Endothelial cell (in vitro differentiated cells): ENCODE measurements at regions not wholly inside any gene's neighbourhood (a gene's known extent, or its start where the extent isn't known, plus 50 kb on each side); places are given as distances from the start of the nearest gene placed in this dataset.

ENCODE experiments used
- DNase-seq: peaks from one replicate; pipeline ENCODE4 v3.0.0; 2021; ENCODE audit warnings: low spot score
- H3K27ac Mint-ChIP-seq: one replicate; pipeline ENCODE4 v1.8.0; 2021; ENCODE audit warnings: mixed read lengths, inconsistent platforms; ENCODE audit not compliant: unreplicated experiment
- H3K27me3 Mint-ChIP-seq: one replicate; pipeline ENCODE4 v1.8.0; 2021; ENCODE audit warnings: mild to moderate bottlenecking, moderate library complexity, mixed read lengths, inconsistent platforms; ENCODE audit not compliant: unreplicated experiment
- H3K36me3 Mint-ChIP-seq: one replicate; pipeline ENCODE4 v1.8.0; 2021; ENCODE audit warnings: mild to moderate bottlenecking, low read depth, mixed read lengths, inconsistent platforms; ENCODE audit not compliant: unreplicated experiment
- H3K4me1 Mint-ChIP-seq: one replicate; pipeline ENCODE4 v1.8.0; 2021; ENCODE audit warnings: mild to moderate bottlenecking, mixed read lengths, inconsistent platforms; ENCODE audit not compliant: unreplicated experiment
- H3K4me3 Mint-ChIP-seq: one replicate; pipeline ENCODE4 v1.8.0; 2021; ENCODE audit warnings: mild to moderate bottlenecking, mixed read lengths, inconsistent platforms; ENCODE audit not compliant: unreplicated experiment
- H3K9me3 Mint-ChIP-seq: one replicate; pipeline ENCODE4 v1.8.0; 2021; ENCODE audit warnings: mixed read lengths, inconsistent platforms; ENCODE audit not compliant: unreplicated experiment
- TF ChIP-seq, protein P1 (sequence below): fragments of 200-600 bp; sonication (generic); IDR thresholded peaks from one replicate; pipeline ENCODE4 v1.5.0; 2021; ENCODE audit warnings: antibody characterized with exemption; ENCODE audit not compliant: unreplicated experiment

GRCh38 chr5:60297658-60298057 lies 402.3 kb downstream of the DEPDC1B start:
- DNase-seq = no peak
- H3K27ac Mint-ChIP-seq = no peak overlapping the region
- no peaks in the 10 kb centered on the region for H3K36me3 Mint-ChIP-seq
- H3K4me3 Mint-ChIP-seq = no peak overlapping the region
- peaks cover 1% of the 10 kb centered on the region for H3K27me3 Mint-ChIP-seq
- H3K9me3 Mint-ChIP-seq = no peaks in the 10 kb centered on the region
- H3K4me1 Mint-ChIP-seq = no peaks in the 10 kb centered on the region
- TF ChIP-seq, protein P1, sequence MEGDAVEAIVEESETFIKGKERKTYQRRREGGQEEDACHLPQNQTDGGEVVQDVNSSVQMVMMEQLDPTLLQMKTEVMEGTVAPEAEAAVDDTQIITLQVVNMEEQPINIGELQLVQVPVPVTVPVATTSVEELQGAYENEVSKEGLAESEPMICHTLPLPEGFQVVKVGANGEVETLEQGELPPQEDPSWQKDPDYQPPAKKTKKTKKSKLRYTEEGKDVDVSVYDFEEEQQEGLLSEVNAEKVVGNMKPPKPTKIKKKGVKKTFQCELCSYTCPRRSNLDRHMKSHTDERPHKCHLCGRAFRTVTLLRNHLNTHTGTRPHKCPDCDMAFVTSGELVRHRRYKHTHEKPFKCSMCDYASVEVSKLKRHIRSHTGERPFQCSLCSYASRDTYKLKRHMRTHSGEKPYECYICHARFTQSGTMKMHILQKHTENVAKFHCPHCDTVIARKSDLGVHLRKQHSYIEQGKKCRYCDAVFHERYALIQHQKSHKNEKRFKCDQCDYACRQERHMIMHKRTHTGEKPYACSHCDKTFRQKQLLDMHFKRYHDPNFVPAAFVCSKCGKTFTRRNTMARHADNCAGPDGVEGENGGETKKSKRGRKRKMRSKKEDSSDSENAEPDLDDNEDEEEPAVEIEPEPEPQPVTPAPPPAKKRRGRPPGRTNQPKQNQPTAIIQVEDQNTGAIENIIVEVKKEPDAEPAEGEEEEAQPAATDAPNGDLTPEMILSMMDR = no peak

GRCh38 chr5:60295423-60295822 lies 401.9 kb upstream of the PDE4D start:
- TF ChIP-seq, protein P1 = peak; percentile 38
- Mint-ChIP-seq H3K4me3 (no peak overlapping the region), H3K27me3 (peaks cover 1% of the 10 kb centered on the region), H3K9me3 (no peaks in the 10 kb centered on the region), H3K27ac (no peak overlapping the region), H3K4me1 (no peaks in the 10 kb centered on the region), H3K36me3 (no peaks in the 10 kb centered on the region)
- peak; percentile 41 for DNase-seq

- no peaks in the 10 kb centered on the region for H3K9me3 Mint-ChIP-seq
- no peak overlapping the region for H3K4me3 Mint-ChIP-seq
- DNase-seq = no peak
- TF ChIP-seq, protein P1 = no peak
- no peaks in the 10 kb centered on the region for H3K4me1 Mint-ChIP-seq
- H3K27ac Mint-ChIP-seq = no peak overlapping the region
- H3K27me3 Mint-ChIP-seq = no peaks in the 10 kb centered on the region
- H3K36me3 Mint-ChIP-seq = no peaks in the 10 kb centered on the region
These were observed 400.0 kb upstream of the PDE4D start for GRCh38 chr5:60293518-60293917.

- Mint-ChIP-seq H3K27ac (no peak overlapping the region), H3K4me3 (no peak overlapping the region), H3K36me3 (no peaks in the 10 kb centered on the region), H3K27me3 (no peaks in the 10 kb centered on the region), H3K4me1 (no peaks in the 10 kb centered on the region), H3K9me3 (no peaks in the 10 kb centered on the region)
- DNase-seq = peak; percentile 71
- TF ChIP-seq, protein P1 = peak; percentile 88
These were observed 393.7 kb upstream of the PDE4D start for GRCh38 chr5:60287174-60287771.

DNA sequence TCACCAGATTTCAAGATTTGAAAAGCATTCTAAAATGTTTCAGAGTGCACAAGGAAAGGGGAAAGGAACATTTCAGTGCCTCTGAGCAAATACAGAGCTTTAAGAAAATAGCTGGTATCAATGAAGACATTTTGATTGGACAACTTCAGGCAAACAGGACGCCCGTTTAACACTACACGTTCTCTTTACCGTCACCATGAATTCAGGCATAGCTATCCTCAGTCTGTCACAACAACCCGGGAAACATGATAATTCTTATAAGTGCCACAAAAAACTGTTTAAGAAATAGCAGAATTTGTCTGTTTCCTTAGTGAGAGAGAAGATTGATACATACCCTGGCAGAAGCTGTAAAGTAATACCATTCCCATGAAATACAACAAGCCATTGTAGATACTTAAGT lies 392.4 kb upstream of the PDE4D start:
- no peak overlapping the region for H3K4me3 Mint-ChIP-seq
- no peaks in the 10 kb centered on the region for H3K4me1 Mint-ChIP-seq
- DNase-seq = no peak
- no peak overlapping the region for H3K27ac Mint-ChIP-seq
- no peaks in the 10 kb centered on the region for H3K36me3 Mint-ChIP-seq
- H3K9me3 Mint-ChIP-seq = no peaks in the 10 kb centered on the region
- TF ChIP-seq, protein P1 = no peak
- H3K27me3 Mint-ChIP-seq = no peaks in the 10 kb centered on the region
